GM19351 (cell line): ENCODE measurements at regions not wholly inside any gene's neighbourhood (a gene's known extent, or its start where the extent isn't known, plus 50 kb on each side); places are given as distances from the start of the nearest gene placed in this dataset.

ENCODE experiments used
- ATAC-seq: cut with Tn5 transposase; IDR thresholded peaks from one replicate; pipeline ENCODE4 v1.9.1; 2021; ENCODE audit warnings: mild to moderate bottlenecking, moderate library complexity; ENCODE audit not compliant: unreplicated experiment

- no peak for ATAC-seq
Observed at GRCh38 chr6:114471450-114471849, 128.6 kb upstream of the HS3ST5 start.

GRCh38 chr6:114467931-114468330 lies 125.1 kb upstream of the HS3ST5 start:
- no peak for ATAC-seq

GRCh38 chr6:114465511-114465910 lies 122.7 kb upstream of the HS3ST5 start:
- ATAC-seq = no peak

- no peak for ATAC-seq
Observed at GRCh38 chr6:114453737-114454276, 111.0 kb upstream of the HS3ST5 start.

DNA sequence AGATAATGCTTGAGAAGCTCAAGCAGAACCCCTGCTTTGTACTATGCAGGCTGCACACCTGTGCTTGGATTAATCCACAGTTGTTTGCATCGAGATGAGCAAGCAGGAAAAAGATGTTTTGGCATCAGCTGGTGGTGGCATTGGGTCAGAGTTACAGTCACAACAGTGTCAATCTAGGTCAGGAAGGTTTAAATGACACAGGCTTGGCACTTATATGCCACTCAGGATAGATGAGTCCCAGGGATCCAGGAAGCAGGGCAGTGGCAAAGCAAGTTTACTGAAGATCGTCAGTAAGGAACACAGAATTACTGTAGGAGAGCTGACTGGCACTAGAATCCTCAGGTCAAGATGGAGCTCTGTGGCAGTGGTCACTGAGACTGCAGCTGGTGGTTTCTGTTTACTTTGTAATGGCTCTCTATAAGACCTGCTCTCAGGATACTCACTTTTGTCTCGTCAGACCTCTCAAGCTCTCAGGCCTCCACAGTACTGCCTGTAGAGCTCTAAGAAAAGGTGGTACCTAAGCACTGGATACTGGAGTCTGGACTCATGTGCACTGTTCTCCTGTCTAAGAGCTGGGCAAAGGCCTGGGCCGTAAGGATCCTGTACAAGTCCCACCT lies 110.1 kb upstream of the HS3ST5 start:
- no peak for ATAC-seq

GRCh38 chr6:114450631-114451030 lies 107.8 kb upstream of the HS3ST5 start:
- ATAC-seq = no peak

DNA sequence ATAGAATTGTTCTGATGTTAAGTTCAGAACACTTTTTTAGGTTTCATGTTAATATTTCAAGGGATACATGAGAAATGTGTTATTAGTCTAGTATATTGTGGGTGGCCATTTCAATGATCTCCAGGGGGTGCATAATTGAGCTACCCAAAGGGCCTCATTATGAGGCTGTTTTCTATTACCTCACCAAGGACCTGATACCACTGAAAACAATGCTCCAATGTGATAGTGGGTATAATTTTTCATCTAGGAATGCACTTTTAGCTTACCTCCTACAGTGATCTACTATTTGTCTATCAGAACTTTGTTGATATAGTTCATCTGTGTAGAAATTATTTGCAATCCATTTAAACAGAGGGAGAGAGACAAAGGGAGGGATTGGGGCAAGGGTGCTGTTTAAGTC lies 106.8 kb upstream of the HS3ST5 start:
- ATAC-seq = no peak

GRCh38 chr6:114446342-114446741 lies 103.5 kb upstream of the HS3ST5 start:
- no peak for ATAC-seq

- ATAC-seq = no peak
Observed at GRCh38 chr6:114445846-114446245, 103.0 kb upstream of the HS3ST5 start.

GRCh38 chr6:114439411-114439810 lies 96.6 kb upstream of the HS3ST5 start:
- ATAC-seq = no peak

- no peak for ATAC-seq
Observed at GRCh38 chr6:114437235-114437634, 94.4 kb upstream of the HS3ST5 start.

DNA sequence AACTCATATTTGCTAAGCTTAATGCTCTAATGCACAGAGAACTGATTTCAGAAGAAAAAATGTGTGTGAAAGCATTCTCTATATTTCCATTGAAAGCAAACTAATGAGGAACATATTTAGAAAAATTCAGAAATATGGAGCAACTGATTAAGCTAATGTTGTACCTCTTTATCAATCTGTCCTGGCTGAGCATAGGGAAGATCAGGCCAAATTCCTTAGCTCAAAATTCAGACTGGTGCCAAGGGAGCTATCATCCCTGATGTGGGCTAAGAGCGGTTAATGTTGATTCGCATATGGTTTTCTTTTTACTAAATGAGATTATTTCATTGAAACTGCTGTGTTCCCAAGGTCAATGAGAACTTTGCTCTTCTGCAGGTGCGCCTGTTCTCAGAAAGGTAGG lies 93.9 kb upstream of the HS3ST5 start:
- ATAC-seq = no peak

GRCh38 chr6:114435985-114436384 lies 93.2 kb upstream of the HS3ST5 start:
- ATAC-seq = no peak

DNA sequence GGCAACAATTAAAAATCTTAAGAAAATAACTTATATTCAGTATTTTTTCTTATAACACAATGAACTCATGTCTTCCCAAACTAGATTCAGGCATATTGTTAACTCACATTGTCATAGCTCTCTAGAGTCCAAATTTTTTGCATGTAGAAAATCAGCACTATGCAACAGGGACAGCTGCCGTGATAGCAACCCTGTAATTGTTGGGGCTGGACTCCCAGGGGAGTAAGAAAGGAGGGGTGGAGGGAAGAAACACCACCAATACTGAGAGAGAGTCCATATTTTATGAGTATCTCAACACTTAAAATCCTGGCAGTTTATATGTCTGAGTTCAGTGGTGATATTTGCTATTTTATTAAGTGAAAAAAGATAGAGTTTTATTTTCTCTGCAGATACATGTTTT lies 89.6 kb upstream of the HS3ST5 start:
- ATAC-seq = no peak

DNA sequence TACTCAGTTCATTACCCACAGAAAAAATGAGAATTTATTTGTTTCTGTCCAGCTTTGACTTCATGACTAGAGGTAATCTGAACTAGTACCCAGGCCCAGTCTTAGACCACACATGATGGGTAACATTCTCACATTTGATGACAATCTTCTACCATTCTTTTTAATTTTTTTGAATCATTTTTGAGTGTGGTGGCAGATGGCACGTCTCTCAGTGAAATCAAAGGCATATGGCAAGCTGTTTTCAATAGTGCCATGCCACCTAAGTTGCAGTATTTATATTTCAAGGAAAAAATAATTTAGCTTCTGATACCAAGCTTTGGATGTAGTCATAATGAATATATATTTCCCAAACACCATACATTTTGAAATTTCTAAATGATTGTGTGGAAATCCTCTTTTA lies 88.8 kb upstream of the HS3ST5 start:
- no peak for ATAC-seq

DNA sequence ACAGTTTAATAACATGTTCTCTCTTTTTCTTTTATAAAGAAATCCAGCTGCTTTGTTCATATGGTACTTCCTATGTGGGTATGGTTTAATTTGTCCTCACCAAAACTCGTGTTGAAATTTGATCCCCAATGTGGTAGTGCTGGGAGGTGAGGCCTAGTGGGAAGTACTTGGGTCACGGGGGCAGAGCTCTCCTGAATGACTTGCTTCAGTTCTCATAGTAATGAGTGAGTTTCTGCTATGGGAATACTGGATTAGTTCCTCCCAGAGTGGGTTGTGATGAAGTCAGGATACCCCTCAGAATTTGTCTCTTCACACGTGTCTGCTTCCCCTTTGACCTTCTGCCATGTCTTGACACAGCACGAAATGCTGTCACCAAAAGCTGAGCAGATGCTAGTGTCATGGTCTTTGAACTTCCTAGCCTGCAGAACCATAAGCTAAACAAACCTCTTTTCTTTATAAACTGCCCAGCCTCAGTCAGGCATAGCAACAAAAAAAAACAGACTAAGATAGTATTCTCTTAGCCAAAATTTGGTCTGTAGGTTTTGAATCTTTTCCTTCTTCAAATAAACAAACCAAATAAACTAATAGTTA lies 87.8 kb upstream of the HS3ST5 start:
- no peak for ATAC-seq

GRCh38 chr6:114428341-114428740 lies 85.5 kb upstream of the HS3ST5 start:
- no peak for ATAC-seq

GRCh38 chr6:114421199-114421598 lies 78.4 kb upstream of the HS3ST5 start:
- no peak for ATAC-seq

- peak; percentile 100 for ATAC-seq
Observed at GRCh38 chr6:114419175-114419574, 76.4 kb upstream of the HS3ST5 start.

DNA sequence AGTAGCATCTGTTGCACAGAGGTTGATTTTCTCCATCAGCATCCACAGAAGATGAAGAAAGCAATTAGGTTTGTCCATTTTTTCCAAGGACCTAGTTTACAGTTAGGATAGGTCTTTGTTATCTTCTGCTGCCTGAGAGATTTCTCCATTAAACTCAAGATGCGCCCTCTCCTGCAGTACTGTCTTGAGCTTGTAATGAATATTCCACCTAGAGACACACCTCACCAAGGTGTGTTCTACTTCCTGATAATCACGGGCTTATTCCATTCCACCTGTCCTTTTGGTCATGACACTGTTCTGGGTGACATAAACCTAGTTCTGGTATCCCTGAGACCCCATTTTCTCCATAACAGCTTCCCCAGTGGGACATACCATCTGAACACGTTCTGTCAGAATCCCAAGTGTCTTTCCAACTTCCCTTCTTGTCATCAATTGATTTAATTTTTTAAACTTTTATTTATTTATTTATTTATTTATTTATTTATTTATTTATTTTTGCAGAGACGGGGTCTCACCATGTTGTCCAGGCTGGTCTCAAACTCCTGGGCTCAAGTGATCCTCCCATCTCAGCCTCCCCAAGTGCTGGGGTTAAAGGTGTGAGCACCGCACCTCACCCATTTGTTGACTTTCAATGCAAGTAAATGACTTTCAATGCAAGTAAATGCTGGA lies 75.6 kb upstream of the HS3ST5 start:
- no peak for ATAC-seq

- ATAC-seq = no peak
Observed at GRCh38 chr6:114407426-114408035, 64.7 kb upstream of the HS3ST5 start.
